HFF-Myc (cell line): ENCODE measurements at regions not wholly inside any gene's neighbourhood (a gene's known extent, or its start where the extent isn't known, plus 50 kb on each side); places are given as distances from the start of the nearest gene placed in this dataset.

Experiments used
- DNase-seq: peaks from one replicate; pipeline ENCODE4 v3.0.0-alpha.2; 2011; ENCODE audit warnings: low read depth; ENCODE audit errors: extremely low read depth
- H3K4me3 ChIP-seq: replicated peaks from 2 replicates; pipeline ENCODE4 v1.5.1; 2011; ENCODE audit warnings: low read depth, mild to moderate bottlenecking, control low read depth, low read length
- TF ChIP-seq, protein P1 (sequence below): IDR thresholded peaks from 2 replicates; pipeline ENCODE4 v1.5.1; 2012; ENCODE audit warnings: mild to moderate bottlenecking, low read depth, low read length, control low read depth; ENCODE audit errors: missing control alignments

DNA sequence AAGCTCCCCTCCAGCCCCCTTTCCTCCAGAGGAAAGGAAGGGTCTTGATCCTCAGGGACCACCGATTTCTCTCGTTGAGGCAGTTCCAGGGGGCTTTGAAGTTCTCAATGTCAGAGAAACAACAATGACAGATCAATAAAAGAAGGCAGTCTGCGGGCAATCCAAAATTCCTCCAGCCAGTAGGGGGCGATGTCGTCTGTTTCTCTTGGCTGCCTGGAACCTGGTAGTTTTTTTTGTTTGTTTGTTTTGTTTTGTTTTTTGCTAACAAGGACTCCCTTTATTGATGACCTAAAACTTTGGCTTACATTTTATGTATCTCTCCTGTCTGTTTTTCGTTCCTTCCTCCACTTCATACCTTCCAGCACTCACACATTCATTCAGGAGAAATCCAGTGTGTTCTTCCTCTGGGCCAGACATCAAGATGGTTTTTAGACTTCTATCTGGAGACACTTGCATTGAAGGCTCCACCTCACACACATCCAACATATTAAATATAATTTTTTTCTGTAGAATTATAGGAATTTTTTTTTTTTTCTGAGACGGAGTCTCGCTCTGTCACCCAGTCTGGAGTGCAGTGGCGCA lies 276.6 kb downstream of the RPLP1 start:
- DNase-seq = no peak
- no peak overlapping the region for H3K4me3 ChIP-seq

DNA sequence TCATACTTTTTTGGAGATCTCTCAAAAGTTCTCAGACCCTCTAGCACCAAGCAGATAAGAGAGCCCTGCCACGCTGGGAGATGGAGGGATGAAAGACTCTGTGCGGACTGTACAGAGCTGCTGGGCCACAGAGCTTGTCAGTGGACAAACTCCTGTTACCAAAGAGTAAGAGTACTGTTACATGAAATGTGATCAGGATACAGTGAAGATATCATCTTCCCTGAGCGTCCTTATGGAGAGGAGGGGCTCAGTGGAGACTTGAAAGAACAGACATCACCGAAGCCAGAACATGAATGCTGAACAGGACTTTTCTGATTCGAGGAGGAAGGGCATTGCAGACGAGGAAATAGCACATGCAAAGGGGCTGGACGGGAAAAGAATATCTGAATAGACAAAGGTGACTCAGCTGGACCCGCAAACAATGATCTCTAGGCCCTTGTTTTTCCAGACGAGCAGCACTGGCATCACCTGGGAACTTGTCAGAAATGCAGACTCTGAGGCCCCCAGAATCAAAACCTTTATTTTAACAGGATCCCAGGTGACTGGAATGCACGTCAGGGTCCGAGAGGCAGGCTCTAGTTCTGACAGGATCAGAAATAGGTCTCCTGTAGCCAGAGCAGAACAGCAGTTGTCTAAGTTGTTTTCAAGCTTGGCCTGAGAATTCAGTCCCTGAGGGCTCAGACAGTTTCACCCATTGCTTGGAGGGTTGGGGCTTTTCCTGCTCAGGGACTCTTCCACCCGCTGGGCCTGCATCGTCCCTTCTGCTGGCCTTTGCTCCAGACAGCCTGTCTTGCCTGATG lies 277.9 kb downstream of the RPLP1 start:
- DNase-seq = no peak
- H3K4me3 ChIP-seq = no peak overlapping the region
- TF ChIP-seq, protein P1, sequence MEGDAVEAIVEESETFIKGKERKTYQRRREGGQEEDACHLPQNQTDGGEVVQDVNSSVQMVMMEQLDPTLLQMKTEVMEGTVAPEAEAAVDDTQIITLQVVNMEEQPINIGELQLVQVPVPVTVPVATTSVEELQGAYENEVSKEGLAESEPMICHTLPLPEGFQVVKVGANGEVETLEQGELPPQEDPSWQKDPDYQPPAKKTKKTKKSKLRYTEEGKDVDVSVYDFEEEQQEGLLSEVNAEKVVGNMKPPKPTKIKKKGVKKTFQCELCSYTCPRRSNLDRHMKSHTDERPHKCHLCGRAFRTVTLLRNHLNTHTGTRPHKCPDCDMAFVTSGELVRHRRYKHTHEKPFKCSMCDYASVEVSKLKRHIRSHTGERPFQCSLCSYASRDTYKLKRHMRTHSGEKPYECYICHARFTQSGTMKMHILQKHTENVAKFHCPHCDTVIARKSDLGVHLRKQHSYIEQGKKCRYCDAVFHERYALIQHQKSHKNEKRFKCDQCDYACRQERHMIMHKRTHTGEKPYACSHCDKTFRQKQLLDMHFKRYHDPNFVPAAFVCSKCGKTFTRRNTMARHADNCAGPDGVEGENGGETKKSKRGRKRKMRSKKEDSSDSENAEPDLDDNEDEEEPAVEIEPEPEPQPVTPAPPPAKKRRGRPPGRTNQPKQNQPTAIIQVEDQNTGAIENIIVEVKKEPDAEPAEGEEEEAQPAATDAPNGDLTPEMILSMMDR = no peak

More for the DNA sequence above, 276.6 kb downstream of the RPLP1 start:
- TF ChIP-seq, protein P1 = peak; percentile 80

DNA sequence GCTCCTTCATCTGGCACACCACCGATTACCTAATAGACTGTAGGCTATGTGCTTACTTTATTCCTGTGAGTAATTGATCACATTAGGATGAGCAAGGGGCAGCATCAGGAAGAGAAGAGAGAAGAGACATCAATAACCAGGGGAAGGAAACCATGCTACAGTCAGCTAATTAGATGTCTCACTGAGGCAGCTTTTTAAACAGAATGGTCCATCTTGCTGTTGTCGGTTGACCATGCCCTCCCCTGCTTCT lies 278.4 kb downstream of the RPLP1 start:
- TF ChIP-seq, protein P1 = no peak
- H3K4me3 ChIP-seq = no peak overlapping the region

DNA sequence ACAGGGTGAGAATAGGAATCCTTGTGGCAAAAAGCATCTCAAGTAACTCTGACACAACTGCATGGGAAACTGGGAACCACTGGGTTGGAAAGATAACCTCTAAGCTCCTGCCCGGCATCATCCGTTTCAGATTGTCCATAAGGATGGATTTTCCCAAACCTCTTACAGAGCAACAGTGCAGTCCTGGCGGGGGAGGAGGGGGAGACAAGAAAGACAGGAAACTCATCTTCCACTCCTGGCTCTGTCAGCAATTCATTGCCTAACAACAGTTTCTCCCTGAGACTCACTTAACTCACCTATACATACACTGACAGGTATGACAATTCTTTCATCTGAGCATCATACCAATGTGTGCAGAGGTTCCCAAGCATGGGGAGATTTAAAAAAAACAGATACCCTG lies 279.0 kb downstream of the RPLP1 start:
- TF ChIP-seq, protein P1 = no peak
- no peak overlapping the region for H3K4me3 ChIP-seq
- DNase-seq = no peak

More for the DNA sequence above, 278.4 kb downstream of the RPLP1 start:
- no peak for DNase-seq

DNA sequence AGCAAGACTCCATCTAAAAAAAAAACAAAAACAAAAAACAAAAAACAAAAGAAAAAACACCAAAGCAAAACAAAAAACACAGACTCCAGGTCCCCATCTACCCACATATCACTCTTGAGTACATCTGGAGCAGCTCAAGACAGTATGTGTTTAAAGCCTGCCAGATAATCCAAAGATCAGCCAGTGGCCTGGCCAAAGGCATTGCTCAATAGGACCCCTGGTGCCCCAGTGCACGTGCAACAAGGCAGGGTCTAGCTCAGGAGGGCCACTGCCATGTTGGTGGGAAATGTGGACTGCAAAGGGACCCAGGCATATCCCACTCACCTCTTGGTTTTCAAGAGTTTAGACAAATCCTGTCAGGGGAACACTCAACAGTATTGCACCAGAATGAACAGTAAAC lies 279.5 kb downstream of the RPLP1 start:
- DNase-seq = no peak
- TF ChIP-seq, protein P1 = no peak
- H3K4me3 ChIP-seq = no peak overlapping the region

DNA sequence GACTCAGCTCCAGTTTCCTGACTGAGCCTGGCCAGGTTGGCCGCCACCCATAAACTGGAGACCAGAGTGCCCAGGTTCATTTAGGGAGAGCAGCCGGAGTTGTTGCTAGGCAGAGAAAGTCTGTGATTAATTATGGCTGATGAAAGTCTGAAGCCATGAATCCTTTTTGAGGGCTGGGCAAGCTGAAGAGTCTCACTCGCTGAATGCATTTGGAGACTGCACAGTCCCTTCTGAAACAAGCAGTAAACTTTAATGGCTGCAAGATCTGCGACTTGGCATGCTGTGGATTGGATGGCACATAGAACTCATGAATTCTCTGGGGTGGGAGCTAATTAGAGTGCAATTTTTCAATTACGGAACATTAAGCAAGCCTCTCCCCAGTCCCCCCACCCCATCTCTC lies 282.1 kb downstream of the RPLP1 start:
- TF ChIP-seq, protein P1 = no peak
- no peak overlapping the region for H3K4me3 ChIP-seq
- no peak for DNase-seq
